ENCODE measurements at regions not wholly inside any gene's neighbourhood (a gene's known extent, or its start where the extent isn't known, plus 50 kb on each side); places are given as distances from the start of the nearest gene placed in this dataset.

GRCh38 chr1:244968881-244969280, 104.5 kb upstream of the HNRNPU start:
- ATAC-seq (no peak), DNase-seq (no peak)
- Histone ChIP-seq H3K9me3 (ENCODE audit: control insufficient read depth, insufficient read depth, low read length) (no peaks in the 10 kb centered on the region), H3K4me1 (ENCODE audit: control insufficient read depth, insufficient read depth, low read length) (peaks cover 15% of the 10 kb centered on the region), H3K4me3 (ENCODE audit: low read length) (no peak overlapping the region), H3K27ac (ENCODE audit: low read length) (peak overlapping the region; percentile 100), H3K27me3 (ENCODE audit: control insufficient read depth, insufficient read depth, low read length) (no peaks in the 10 kb centered on the region), H3K36me3 (ENCODE audit: control insufficient read depth, insufficient read depth, low read length) (no peaks in the 10 kb centered on the region)
- WGBS (ENCODE audit: insufficient coverage): no CpG with 5 or more reads among the region's 4 CpGs
- no peaks in the 10 kb centered on the region for H3K9me3 Mint-ChIP-seq
- TF ChIP-seq CTCF (IDR thresholded peaks at IDR 0.05): no peak
- H3K27me3 Mint-ChIP-seq (ENCODE audit: low read depth in 2 of 2): no peaks in the 10 kb centered on the region
- H3K36me3 Mint-ChIP-seq: no peaks in the 10 kb centered on the region
- peak overlapping the region; percentile 95 for H3K4me3 Mint-ChIP-seq
- H3K27ac Mint-ChIP-seq: peak overlapping the region; percentile 98 to 99
- H3K4me1 Mint-ChIP-seq: peaks cover 28 to 30% of the 10 kb centered on the region in 2 donors
- intact Hi-C loops (cut with micrococcal nuclease): loop anchor here (1.0 kb wide), 1 partner anchor 316 kb away; the partner anchor contains the start of gene DESI2

- WGBS (ENCODE audit: insufficient coverage): 96% methylated on average over 11 of the region's 12 CpGs
- Mint-ChIP-seq H3K4me1 (peaks cover 33 to 34% of the 10 kb centered on the region in 2 donors), H3K27ac (peak overlapping the region; percentile 98 to 99), H3K9me3 (no peaks in the 10 kb centered on the region), H3K27me3 (ENCODE audit: low read depth in 2 of 2) (no peaks in the 10 kb centered on the region), H3K4me3 (peak overlapping the region; percentile 64), H3K36me3 (no peaks in the 10 kb centered on the region)
- peaks cover 17% of the 10 kb centered on the region for H3K4me1 ChIP-seq (ENCODE audit: control insufficient read depth, insufficient read depth, low read length)
- H3K9me3 ChIP-seq (ENCODE audit: control insufficient read depth, insufficient read depth, low read length): no peaks in the 10 kb centered on the region
- no peaks in the 10 kb centered on the region for H3K36me3 ChIP-seq (ENCODE audit: control insufficient read depth, insufficient read depth, low read length)
- H3K4me3 ChIP-seq (ENCODE audit: low read length): no peak overlapping the region
- no peaks in the 10 kb centered on the region for H3K27me3 ChIP-seq (ENCODE audit: control insufficient read depth, insufficient read depth, low read length)
- intact Hi-C loops (cut with micrococcal nuclease): no loop called here
- ATAC-seq (no peak), DNase-seq (no peak)
- no peak for TF ChIP-seq CTCF (IDR thresholded peaks at IDR 0.05)
- no peak overlapping the region for H3K27ac ChIP-seq (ENCODE audit: low read length)
These were observed 104.1 kb upstream of the HNRNPU start for GRCh38 chr1:244968471-244968871.

GRCh38 chr1:244967159-244967558, 102.8 kb upstream of the HNRNPU start:
- H3K4me1 ChIP-seq (ENCODE audit: control insufficient read depth, insufficient read depth, low read length): peaks cover 28% of the 10 kb centered on the region
- no peak for DNase-seq
- H3K36me3 Mint-ChIP-seq: no peaks in the 10 kb centered on the region
- H3K9me3 ChIP-seq (ENCODE audit: control insufficient read depth, insufficient read depth, low read length): no peaks in the 10 kb centered on the region
- H3K36me3 ChIP-seq (ENCODE audit: control insufficient read depth, insufficient read depth, low read length): no peaks in the 10 kb centered on the region
- H3K9me3 Mint-ChIP-seq: no peaks in the 10 kb centered on the region
- H3K27me3 Mint-ChIP-seq (ENCODE audit: low read depth in 2 of 2): no peaks in the 10 kb centered on the region
- 100% methylated on average over 1 of the region's 2 CpGs for WGBS (ENCODE audit: insufficient coverage)
- H3K27ac Mint-ChIP-seq: no peak overlapping the region
- ATAC-seq: no peak
- H3K27ac ChIP-seq (ENCODE audit: low read length): no peak overlapping the region
- H3K4me3 ChIP-seq (ENCODE audit: low read length): no peak overlapping the region
- intact Hi-C loops (cut with micrococcal nuclease): no loop called here
- H3K27me3 ChIP-seq (ENCODE audit: control insufficient read depth, insufficient read depth, low read length): no peaks in the 10 kb centered on the region
- TF ChIP-seq CTCF (IDR thresholded peaks at IDR 0.05): no peak
- H3K4me3 Mint-ChIP-seq: peak overlapping the region; percentile 25
- peaks cover 32 to 33% of the 10 kb centered on the region in 2 donors for H3K4me1 Mint-ChIP-seq
